ENCODE measurements at regions not wholly inside any gene's neighbourhood (a gene's known extent, or its start where the extent isn't known, plus 50 kb on each side); places are given as distances from the start of the nearest gene placed in this dataset.

- H3K36me3 ChIP-seq (ENCODE audit: insufficient read depth, low read length, poor library complexity, severe bottlenecking) = no peaks in the 10 kb centered on the region
- TF ChIP-seq EZH2 (IDR thresholded peaks at IDR 0.05; ENCODE audit: borderline replicate concordance, low read depth, low read length, poor library complexity, severe bottlenecking) (no peak), CTCF (conservative IDR thresholded peaks at IDR 0.05; ENCODE audit: low read depth, low read length) (no peak)
- H3K27ac ChIP-seq (ENCODE audit: low read depth, low read length, poor library complexity, severe bottlenecking) = no peak overlapping the region
- H3K4me1 ChIP-seq (ENCODE audit: insufficient read depth, low read length, poor library complexity, severe bottlenecking) = no peaks in the 10 kb centered on the region
- intact Hi-C loops (cut with micrococcal nuclease; ENCODE audit: unreplicated experiment) = no loop called here
- ChIA-PET POLR2A (ENCODE audit: low non-redundant PET) (no interaction called here), CTCF (no interaction called here)
- BruUV-seq (replicated peaks) = no TSS peak
- no peaks in the 10 kb centered on the region for H3K27me3 ChIP-seq (replicated peaks; ENCODE audit: insufficient read depth, low read depth, low read length, poor library complexity)
- no peaks in the 10 kb centered on the region for H3K9me3 ChIP-seq (ENCODE audit: low read depth, low read length, poor library complexity, severe bottlenecking)
- DNase-seq (ENCODE audit: low spot score) = no peak
- H3K4me3 ChIP-seq (ENCODE audit: low read depth, low read length, poor library complexity, severe bottlenecking) = no peak overlapping the region
Measured at GRCh38 chr13:50421473-50422130, 406.4 kb downstream of the KCNRG start.

GRCh38 chr13:50422181-50423148, 407.2 kb downstream of the KCNRG start:
- DNase-seq (ENCODE audit: low spot score) = no peak
- Histone ChIP-seq H3K4me1 (ENCODE audit: insufficient read depth, low read length, poor library complexity, severe bottlenecking) (no peaks in the 10 kb centered on the region), H3K36me3 (ENCODE audit: insufficient read depth, low read length, poor library complexity, severe bottlenecking) (no peaks in the 10 kb centered on the region), H3K4me3 (ENCODE audit: low read depth, low read length, poor library complexity, severe bottlenecking) (no peak overlapping the region), H3K27me3 (replicated peaks; ENCODE audit: insufficient read depth, low read depth, low read length, poor library complexity) (no peaks in the 10 kb centered on the region), H3K9me3 (ENCODE audit: low read depth, low read length, poor library complexity, severe bottlenecking) (no peaks in the 10 kb centered on the region), H3K27ac (ENCODE audit: low read depth, low read length, poor library complexity, severe bottlenecking) (no peak overlapping the region)
- intact Hi-C loops (cut with micrococcal nuclease; ENCODE audit: unreplicated experiment) = no loop called here
- BruUV-seq (replicated peaks) = no TSS peak
- TF ChIP-seq CTCF (conservative IDR thresholded peaks at IDR 0.05; ENCODE audit: low read depth, low read length) (no peak), EZH2 (IDR thresholded peaks at IDR 0.05; ENCODE audit: borderline replicate concordance, low read depth, low read length, poor library complexity, severe bottlenecking) (no peak)
- ChIA-PET CTCF (no interaction called here), POLR2A (ENCODE audit: low non-redundant PET) (no interaction called here)

- Histone ChIP-seq H3K4me3 (ENCODE audit: low read depth, low read length, poor library complexity, severe bottlenecking) (no peak overlapping the region), H3K27me3 (replicated peaks; ENCODE audit: insufficient read depth, low read depth, low read length, poor library complexity) (no peaks in the 10 kb centered on the region), H3K4me1 (ENCODE audit: insufficient read depth, low read length, poor library complexity, severe bottlenecking) (no peaks in the 10 kb centered on the region), H3K27ac (ENCODE audit: low read depth, low read length, poor library complexity, severe bottlenecking) (no peak overlapping the region), H3K9me3 (ENCODE audit: low read depth, low read length, poor library complexity, severe bottlenecking) (no peaks in the 10 kb centered on the region), H3K36me3 (ENCODE audit: insufficient read depth, low read length, poor library complexity, severe bottlenecking) (no peaks in the 10 kb centered on the region)
- TF ChIP-seq EZH2 (IDR thresholded peaks at IDR 0.05; ENCODE audit: borderline replicate concordance, low read depth, low read length, poor library complexity, severe bottlenecking) (no peak), CTCF (conservative IDR thresholded peaks at IDR 0.05; ENCODE audit: low read depth, low read length) (no peak)
- no peak for DNase-seq (ENCODE audit: low spot score)
- ChIA-PET POLR2A (ENCODE audit: low non-redundant PET) (no interaction called here), CTCF (no interaction called here)
- BruUV-seq (replicated peaks) = no TSS peak
- intact Hi-C loops (cut with micrococcal nuclease; ENCODE audit: unreplicated experiment) = no loop called here
Measured at GRCh38 chr13:50424993-50425392, 409.7 kb downstream of the KCNRG start.
